DMS79 (cell line): ENCODE measurements at regions not wholly inside any gene's neighbourhood (a gene's known extent, or its start where the extent isn't known, plus 50 kb on each side); places are given as distances from the start of the nearest gene placed in this dataset.
A peak's percentile ranks its signal among the peaks of the same experiment; 100 is the strongest.

Experiments used
- DNase-seq: peaks from one replicate; lab custom pipeline; 2025; lab: John Stamatoyannopoulos, UW

DNA sequence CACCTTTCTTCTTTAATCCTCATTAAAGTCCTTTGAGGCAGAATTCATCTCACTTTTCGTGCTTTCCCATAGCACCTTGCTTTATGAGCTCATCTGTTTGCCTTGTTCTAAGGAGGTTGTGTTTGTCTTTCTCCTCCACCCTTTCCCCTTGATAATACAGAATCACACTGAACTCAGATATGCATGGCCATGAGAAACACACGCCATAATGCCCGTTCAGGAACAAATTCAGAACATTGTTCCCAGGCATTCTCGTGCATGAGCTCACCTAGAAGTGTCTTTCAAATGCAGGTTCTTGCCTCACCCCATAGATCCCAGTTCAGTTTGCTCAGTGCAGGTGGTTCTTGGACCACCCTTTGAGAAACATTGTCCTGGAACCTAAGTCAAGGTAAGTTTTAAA lies 71.1 kb downstream of the TMEM114 start:
- DNase-seq = no peak

DNA sequence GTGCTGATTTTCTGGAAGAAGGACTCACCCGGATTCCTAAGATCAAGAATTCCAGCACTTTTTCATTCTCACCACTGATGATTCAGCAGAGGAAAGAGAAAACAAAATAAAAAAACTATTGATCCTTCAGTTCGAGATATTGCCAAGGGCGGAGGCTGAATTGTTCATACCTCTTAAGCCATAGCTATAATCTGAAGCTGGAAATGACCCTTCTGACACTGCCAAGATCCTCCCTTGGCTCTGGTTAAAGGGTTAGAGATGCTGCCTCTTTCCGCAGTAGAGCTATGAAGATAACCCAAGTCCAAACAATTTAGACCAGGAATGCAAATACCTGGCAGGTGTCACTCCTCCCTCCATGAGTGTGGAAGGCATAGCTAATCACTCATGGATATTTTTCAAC lies 73.0 kb downstream of the TMEM114 start:
- no peak for DNase-seq

DNA sequence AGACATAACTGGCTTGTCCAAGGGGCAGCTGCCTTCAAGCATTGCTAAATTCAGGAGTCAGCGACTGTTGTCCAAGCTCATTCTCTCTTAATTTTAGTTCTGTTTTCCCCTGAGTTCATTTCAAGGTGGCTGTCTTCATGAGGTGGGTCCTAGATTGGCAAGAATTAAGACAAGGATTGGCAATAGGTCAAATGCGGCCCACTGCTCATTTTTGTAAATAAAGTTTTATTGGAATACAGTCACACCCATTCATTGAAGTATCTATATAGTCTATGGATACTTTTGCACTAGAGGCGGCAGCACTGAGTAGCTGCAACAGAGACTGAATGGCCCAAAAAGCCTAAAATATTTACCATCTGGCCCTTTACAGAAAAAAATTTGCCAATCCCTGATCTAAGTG lies 73.8 kb downstream of the TMEM114 start:
- DNase-seq = no peak

DNA sequence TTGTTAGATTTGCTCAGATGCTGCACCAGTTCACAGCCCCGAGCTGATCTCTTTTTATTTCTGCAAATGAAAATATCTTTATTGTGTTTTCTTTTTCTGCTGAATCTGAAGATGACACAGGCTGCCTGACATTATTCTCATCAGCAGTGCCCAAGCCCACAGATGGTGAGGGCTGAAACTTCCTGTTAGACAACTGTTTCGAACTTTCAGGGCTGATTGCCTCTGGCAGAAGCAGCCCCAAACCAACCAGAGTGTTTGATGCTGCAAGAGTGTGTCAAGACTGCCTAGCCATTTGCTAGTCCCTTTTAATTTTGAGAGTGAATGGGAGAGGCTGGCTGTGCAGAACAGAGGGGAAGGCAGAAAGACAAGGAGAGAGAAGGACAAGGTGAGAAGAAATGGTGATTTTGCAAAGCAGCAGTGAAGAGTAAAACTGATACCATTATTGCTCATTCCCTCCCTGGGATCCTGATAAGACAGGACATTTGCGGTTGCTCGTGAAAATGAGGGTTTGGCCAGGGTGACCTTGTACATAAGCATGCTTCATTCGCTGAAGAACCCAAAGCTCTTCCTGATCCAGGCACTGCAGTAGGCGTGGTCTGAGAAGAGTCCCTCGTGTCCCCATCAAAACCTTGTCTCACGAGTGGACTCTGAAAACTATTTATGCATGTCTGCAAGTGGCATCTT lies 77.2 kb downstream of the TMEM114 start:
- no peak for DNase-seq

DNA sequence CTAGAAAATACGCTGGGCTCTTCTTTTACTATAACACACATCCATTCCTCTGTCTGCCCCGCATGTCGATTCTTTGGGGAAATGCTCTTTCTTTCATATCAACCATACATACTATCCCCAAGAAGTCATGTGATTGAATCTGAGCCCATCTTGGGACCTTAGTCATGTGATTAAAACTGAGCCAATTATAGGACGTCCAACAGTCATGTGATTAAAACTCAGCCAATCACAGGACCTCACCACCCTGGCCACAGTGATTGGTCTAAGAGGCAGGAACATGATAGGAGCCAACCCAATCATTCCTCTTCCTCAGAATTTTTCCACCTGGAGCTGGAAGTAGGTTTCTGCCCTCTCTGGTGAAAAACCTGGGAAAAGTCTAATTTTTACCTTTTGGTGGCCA lies 78.8 kb downstream of the TMEM114 start:
- no peak for DNase-seq

DNA sequence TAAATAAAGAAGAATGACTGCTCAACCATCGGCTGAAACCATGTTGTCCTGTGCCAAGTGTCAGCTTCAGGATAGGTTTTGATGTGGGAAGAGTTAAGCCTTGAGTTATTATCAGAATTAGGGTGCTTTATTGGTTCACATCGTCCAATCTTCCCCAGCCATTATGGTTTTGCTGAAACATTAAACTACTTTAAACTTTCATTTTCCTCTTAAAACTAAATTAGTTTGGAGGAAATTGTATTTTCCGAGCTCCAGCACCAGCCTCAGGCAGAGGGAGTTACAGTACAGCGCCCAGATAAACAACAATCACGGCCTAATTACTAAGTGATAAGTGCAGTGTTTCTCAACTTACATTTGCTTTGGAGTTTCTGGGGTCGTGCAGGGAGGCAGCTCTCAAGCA lies 80.2 kb downstream of the TMEM114 start:
- DNase-seq = no peak

DNA sequence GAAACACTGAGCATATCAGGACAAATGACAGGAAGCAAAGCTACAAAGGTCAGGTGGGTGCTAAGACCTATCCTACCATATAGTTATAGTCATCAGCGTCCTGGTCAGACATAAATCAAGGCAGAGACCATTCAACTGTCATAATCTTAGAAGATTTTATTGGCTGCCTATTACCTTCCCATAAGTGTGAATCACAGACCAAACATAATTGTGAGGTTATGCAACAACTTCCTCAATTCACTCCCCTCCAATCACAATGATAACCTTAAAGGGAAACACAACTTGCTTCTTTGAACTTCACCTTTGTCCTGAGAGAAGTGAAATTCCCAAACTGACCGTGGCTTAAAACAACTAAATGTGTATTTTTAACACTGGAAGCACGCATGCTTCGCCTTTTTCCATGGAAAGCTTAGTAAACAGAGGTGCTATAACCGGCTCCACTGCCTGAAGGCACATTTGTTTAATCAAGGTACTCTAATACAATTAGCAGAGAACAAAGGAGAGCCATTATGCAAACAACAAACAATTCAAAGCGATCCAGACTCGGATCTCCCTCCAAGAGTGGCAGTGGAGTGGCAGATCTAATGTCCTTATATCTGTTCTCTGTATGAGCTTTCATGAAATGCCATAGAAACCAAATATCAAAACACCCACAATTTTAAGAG lies 84.9 kb downstream of the TMEM114 start:
- DNase-seq = no peak

DNA sequence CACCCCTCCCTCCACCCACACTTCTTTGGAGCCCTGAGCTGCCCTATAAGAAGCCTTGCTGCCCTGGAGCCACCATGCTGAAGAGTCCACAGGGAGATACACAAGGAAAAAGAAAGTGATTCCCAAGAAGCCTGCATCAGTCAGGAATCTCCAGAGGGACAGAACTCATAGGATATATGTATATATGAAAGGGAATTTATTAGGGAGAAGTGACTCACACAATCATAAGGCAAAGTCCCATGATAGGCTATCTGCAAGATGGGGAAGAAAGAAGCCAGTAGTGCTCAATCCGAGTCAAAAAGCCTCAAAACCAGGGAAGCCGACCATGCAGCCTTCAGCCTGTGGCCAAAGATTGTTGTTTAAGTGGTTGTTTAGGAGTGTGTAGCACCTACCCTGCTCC lies 87.9 kb downstream of the TMEM114 start:
- DNase-seq = no peak

DNA sequence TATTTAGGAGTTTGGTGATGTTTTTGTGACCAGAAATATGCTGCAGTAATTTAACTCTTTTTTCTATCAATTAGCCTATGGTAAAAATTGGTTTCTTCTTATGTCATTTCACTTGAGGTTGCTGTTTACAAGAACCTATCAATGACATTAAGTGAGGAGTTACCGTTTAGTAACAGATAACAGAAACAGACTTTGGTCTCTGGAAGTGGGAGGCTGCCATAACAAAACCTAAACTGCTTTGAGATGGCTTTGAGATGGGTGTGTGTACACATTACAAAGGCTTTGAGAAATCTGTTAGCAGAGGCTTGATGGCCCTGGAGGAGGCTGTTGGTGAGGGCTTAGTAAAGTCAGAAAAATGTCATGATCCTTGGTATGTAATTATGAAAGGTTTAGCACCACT lies 90.0 kb downstream of the TMEM114 start:
- no peak for DNase-seq

DNA sequence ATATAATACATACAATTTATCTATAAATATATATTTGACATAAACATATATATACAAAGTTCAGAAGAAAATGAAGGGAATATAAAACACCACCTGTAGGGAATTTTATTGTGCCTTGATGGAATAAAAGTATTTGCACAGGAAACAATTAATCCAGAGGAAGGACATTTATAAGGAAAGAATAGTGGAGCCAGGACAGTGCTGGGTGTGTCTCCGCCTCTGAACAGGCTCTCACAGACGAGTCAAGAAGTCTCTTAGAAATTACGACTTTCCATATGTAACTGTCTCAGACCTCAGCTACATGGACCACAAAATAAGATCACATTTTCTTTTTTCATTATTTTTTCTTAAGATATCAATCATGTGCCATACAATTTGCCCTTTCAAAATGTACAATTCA lies 93.9 kb downstream of the TMEM114 start:
- no peak for DNase-seq

DNA sequence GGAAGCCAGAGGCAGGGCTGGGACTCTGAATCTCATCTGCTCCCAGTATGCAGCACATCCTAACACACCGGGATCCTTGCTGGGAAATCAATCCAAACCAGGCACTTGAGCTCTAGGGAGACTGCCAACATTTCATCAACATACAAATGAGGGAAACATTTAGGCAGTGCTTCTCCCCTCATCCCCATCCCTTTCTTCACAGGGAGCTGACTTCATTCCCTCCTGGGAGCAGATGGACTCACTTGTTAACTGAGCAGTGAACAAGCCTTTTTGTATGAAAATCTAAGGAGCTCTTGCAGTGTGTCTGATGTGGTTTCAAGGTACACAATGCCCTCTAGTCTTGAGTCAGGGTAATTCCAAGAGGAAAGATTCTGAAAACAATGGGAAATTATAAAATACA lies 96.3 kb downstream of the TMEM114 start:
- no peak for DNase-seq

DNA sequence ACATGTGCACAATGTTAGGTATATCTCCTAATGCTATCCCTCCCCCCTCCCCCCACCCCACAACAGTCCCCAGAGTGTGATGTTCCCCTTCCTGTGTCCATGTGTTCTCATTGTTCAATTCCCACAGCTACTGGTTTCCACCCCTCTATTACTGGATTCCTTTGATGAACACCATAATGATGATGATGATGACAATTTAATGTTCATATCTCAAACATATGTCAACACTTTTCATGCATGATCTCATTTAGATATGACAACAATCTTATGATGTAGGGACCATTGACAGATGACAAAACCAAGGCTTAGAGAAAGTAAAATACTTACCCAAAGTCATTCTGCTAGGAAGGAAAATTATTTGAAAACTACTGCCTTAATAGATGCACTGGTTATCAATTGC lies 97.6 kb downstream of the TMEM114 start:
- no peak for DNase-seq

DNA sequence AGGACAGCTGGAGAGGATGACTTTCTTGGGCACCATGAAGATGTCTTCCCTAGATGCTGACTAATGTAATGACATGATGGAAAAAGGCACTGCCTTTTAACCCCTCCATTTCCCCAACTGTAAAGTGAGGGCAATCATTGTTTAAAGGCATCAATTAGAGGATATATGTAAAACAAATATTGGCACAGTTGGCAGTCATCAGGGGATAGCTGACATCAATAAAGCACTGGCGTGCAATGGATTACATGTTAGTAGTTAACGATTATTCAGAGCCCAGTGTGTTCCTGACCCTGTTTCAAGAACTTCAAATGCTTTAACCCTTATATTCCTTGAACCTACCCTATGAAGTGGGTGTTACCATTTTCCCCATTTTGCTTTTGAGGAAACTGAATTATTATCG lies 100.7 kb downstream of the TMEM114 start:
- DNase-seq = no peak

DNA sequence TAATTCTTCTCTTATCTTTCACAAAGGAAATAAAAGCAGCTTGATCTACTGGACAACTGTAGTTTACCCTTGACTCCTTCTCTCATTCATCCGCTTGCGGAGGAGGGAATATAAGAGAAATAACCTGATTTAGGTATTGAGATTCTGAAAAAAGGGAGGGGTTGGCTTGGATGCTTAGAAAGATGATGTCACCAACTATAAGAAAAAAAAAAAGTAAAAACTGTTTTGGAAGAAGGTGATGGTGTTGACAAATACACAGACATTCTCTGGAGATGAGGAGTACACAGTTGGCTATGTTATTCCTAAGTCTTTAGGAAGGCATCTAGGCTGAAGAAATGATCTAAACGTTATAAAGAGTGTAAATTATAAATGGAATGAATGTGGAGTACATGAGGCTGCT lies 103.3 kb downstream of the TMEM114 start:
- no peak for DNase-seq

DNA sequence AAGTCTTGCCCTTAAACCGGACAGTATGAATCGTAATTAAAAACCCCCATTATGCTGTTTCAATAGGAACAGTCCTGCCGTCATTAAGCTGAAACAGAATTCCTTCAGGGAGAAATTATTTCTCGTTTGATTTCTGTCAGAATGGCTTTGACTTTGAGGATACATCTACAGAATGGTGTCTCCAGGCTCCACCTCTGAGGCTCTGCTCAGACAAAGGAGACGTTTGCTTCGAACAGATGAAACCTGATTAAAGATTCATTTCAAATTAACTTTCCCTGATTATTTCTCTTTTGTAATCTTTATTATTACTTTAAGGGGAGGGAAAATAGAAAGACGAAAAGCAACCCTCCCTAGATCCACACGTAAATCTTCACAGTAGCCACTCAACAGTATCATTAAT lies 106.9 kb downstream of the TMEM114 start:
- DNase-seq = no peak

DNA sequence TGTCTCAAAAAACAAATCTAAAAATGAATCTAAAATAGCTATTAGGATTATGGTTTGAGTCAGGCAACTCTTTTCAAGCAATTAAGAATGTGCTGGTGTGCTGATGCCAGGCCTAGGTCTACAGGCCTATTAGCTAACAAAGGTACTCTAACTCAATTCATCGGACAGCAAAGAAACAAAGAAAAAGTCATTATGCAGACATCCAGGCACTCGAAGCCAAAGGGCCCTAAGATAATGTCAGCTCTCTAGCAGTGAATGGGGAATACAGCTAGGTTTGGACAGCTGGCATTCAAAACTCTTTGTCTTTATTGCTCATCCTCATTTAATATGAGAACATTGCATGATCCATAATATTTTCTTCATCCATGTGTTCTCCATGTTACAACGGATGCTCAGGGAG lies 108.5 kb downstream of the TMEM114 start:
- no peak for DNase-seq

DNA sequence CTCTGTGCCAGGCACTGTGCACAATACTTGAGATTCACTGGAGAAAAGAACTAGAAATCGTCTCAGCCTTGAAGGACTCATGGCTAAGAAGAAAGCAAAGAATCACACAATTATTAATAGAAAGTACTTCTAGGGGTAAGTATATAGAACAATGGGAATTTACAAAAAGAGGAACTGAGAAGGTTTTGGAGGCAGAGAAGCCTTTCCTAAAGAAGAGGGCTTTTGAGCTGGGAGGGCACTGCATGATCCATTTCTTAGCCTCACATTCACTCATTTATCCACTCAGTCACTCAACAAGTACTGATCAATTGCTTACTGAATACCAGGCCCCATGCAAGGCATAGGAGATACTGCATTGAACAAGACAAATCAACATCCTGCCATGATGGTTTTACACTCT lies 113.5 kb downstream of the TMEM114 start:
- no peak for DNase-seq

DNA sequence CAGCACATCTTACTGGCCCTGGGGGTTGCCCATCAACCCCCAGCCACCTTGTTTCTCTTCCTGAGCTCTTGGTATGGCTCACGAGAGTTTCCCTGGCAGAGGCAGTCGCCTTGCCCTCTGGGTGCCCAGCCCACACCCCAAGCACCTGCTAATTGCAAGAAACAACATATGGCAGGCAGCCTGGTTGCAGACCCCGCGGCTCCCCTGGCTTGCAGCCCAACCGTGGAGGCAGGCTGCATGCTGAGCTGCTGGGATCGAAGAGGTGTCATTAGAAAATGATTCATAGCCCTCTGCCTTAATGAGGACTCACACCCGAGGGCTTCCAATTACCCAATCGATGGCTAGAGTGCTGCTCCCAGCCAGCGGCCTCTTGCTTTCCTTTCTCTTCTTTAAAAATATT lies 115.7 kb downstream of the TMEM114 start:
- peak; percentile 25 for DNase-seq

DNA sequence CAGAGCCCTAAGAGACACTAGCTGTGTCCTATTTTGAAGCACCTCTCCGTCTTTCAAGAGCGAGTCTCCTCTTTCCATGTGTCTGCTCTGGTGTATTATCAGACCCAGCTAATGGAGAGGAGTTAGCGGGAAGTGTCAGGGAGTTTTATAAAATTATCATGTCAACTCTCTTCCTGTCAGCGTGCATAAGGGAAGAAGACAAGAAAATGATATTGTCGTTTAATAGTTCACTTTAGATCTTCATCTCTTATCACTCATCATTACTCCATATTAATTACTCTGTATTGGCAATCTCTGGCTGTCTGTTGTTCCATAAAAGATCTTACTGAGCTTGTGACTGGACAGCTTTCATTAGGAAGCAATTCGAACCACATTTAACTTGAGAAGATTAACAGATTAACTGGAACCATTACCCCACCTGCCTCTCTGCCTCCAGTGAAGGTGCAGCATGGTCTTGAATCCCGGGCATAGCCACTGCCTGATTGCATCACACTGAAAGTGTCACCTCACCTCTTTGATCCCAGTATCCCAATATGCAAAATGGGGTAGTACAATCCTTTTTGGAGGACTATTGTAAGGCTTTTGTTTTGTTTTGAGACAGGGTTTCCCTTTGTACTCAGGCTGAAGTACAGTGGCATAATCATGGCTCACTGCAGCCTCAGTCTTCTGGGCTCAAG lies 121.1 kb downstream of the TMEM114 start:
- DNase-seq = no peak

DNA sequence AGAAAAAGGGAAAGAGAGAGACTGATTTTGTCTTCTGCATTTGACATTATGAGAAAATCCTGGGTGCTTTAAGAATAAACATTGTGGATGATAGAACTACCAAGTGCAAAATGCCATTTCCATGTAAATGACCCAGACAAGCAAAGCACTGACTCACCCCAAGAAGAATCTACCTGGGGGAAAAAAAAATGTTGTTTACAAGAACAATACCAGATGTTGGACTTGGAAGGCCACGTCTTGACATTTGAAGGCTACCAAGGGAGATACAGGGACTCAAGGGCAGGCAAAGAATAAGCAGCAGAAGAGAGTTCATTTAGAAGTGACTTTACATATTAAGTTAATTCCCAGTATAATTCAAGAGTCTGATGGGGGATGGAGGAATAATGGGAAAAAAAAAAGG lies 125.3 kb downstream of the TMEM114 start:
- DNase-seq = no peak

DNA sequence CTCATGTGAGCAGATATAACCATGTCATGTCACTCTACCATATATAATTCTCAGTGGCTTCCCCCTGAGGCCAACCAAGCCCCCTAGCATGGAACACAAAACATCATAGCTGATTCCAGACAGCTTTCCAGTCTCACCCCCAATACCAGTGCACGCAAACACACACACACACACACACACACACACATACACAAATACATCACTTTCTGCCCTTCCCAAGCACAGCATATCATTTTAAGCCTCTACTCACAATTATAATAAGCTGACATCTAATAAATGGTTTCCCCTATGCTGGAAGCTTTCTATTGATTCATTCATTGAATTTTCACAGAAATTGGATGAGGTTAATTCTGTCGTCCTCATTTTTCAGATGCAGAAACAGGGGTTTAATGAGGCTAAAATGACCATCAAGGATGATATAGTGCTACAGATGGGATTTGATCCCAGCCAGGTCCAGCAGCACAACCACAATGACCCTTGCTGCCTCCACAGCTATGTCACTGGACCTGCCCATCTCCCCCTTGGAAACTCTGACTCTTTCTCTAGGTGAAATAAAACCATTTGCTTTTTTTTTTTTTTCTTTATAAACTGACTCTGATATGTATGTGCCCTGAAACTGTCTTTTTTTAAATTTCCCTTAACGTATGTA lies 131.1 kb downstream of the TMEM114 start:
- DNase-seq = no peak

DNA sequence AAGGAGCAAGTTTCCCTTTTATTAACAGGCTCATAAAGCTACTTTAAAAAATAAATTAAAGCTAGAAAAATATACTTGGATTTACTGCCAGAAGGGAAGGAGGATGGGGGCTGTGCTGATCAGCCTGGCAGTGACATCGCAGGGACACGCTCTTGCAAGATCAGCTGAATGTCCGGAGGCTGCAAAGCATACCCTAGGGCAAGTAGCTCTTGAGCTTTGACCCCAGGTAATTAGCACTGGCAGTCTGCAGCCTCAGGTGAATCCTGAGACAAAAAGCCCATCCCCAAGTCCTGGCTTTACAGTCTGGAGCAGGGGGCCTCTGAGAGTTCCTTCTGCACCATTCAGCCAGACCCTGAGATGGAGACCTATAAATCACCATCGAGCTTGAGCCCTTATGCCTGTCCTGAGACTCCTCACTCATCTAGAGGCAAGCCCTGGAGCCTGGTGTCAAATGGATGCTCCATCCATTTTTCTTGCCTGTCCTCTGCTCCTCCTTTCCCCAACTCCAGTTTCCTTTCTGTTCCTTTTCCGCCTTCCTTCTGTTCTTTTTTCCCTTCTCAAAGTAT lies 131.7 kb downstream of the TMEM114 start:
- DNase-seq = no peak

DNA sequence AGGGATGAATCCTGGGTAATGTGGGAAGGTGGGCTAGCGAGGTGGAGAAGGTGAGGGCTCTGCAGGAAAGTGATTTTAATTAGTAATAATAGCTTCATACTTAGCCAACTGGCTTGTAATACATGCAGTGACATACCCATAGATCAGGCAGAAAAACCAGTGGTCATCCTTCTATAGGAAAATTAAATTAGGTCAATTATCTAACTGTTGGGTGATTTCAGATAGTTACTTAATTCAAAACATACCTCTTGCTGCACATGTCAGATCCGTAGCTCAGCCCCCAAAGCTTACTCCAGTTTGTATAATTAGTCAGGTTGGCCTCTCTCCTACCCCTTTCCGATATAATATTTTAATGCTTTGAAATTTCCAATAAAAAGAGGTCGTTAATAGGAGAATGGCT lies 137.0 kb downstream of the TMEM114 start:
- no peak for DNase-seq
